ENCODE measurements at regions not wholly inside any gene's neighbourhood (a gene's known extent, or its start where the extent isn't known, plus 50 kb on each side); places are given as distances from the start of the nearest gene placed in this dataset.

DNA sequence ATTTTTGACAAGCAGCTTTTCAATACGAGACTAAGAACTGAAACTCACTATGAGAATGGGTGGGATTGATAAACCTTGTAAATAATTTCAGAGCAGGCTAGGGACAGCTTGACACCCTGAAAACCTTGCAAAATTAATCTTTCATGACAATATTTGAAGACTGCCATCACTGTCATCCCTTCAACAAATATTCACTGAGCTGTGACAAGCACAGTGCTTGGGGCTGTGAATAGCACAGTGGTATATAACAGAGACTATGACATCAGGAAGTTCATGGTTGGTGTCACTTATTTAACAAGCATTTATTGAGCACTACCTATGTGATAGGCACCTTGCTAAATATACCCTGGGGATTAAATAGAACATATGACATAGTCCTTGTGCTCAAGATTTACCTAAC lies 741.0 kb upstream of the RIOK2 start:
- DNase-seq (ENCODE audit: insufficient read length, low spot score) (no peak), FAIRE-seq (no peak)
- TF ChIP-seq CTCF (IDR thresholded peaks at IDR 0.05; ENCODE audit: insufficient read depth, missing control alignments), result no peak

DNA sequence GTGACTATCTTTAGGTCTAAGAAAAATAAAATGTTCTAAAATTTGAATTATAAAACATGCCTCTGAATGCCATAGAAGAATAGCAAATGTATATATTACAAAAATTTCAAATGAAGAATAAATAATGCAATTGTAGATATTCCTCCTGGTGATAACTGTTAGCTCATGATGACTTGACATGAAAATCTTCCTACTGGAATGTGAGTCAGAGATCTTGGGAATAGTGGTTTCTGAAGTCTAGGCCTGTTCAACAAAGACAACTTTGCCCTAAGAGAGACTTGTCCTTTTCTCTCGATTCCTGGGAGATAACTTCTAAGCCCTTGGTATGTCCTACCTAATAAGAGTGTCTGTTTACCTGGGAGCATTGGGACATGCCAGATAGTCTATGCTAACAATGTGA lies 746.3 kb upstream of the RIOK2 start:
- no peak for TF ChIP-seq CTCF (IDR thresholded peaks at IDR 0.05; ENCODE audit: insufficient read depth, missing control alignments)
- FAIRE-seq, result no peak
- DNase-seq (ENCODE audit: insufficient read length, low spot score), result no peak

DNA sequence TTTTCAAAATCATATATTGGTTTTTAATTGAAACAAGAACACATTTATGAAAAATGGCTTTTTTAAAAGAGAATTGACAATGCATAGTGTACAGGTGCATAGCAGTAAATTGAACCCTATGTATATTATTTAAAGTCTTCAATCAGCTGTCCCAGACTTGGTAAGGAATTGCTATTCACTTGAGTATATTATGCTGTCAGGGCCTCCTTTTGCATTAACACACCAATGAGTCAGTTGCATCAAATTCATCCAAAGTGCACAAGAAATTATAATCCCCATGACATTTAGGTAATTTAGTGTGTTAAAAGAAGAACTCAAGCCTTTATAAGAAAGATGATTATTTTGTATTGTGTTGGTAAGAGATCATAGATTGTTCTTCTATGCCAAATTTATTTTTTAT lies 748.8 kb upstream of the RIOK2 start:
- DNase-seq (ENCODE audit: insufficient read length, low spot score), result no peak
- no peak for FAIRE-seq
- TF ChIP-seq CTCF (IDR thresholded peaks at IDR 0.05; ENCODE audit: insufficient read depth, missing control alignments), result no peak

- DNase-seq (ENCODE audit: insufficient read length, low spot score), result no peak
- no peak for FAIRE-seq
- no peak for TF ChIP-seq CTCF (IDR thresholded peaks at IDR 0.05; ENCODE audit: insufficient read depth, missing control alignments)
Measured at GRCh38 chr5:97936231-97936630, 753.2 kb upstream of the RIOK2 start.

- TF ChIP-seq CTCF (IDR thresholded peaks at IDR 0.05; ENCODE audit: insufficient read depth, missing control alignments), result no peak
- FAIRE-seq (no peak), DNase-seq (ENCODE audit: insufficient read length, low spot score) (no peak)
Measured at GRCh38 chr5:97937846-97938245, 754.8 kb upstream of the RIOK2 start.

- FAIRE-seq (no peak), DNase-seq (ENCODE audit: insufficient read length, low spot score) (no peak)
Measured at GRCh38 chr5:97943036-97943435, 760.0 kb upstream of the RIOK2 start.

GRCh38 chr5:97951139-97951538 lies 768.1 kb upstream of the RIOK2 start:
- TF ChIP-seq CTCF (IDR thresholded peaks at IDR 0.05; ENCODE audit: insufficient read depth, missing control alignments), result no peak
- DNase-seq (ENCODE audit: insufficient read length, low spot score) (no peak), FAIRE-seq (no peak)

More at GRCh38 chr5:97943036-97943435, 760.0 kb upstream of the RIOK2 start:
- TF ChIP-seq CTCF (IDR thresholded peaks at IDR 0.05; ENCODE audit: insufficient read depth, missing control alignments), result no peak
